HG03520 (cell line): ENCODE measurements at regions not wholly inside any gene's neighbourhood (a gene's known extent, or its start where the extent isn't known, plus 50 kb on each side); places are given as distances from the start of the nearest gene placed in this dataset.

ENCODE experiments used
- ATAC-seq: cut with Tn5 transposase; IDR thresholded peaks from one replicate; pipeline ENCODE4 v1.9.1; 2021; ENCODE audit warnings: mild to moderate bottlenecking, moderate library complexity; ENCODE audit not compliant: unreplicated experiment

GRCh38 chr5:145222622-145223021 is 612.5 kb downstream of the PRELID2 start:
- ATAC-seq = no peak

GRCh38 chr5:145221416-145221815 is 613.7 kb downstream of the PRELID2 start:
- no peak for ATAC-seq

- no peak for ATAC-seq
These were observed 614.7 kb downstream of the PRELID2 start for GRCh38 chr5:145220481-145220880.

DNA sequence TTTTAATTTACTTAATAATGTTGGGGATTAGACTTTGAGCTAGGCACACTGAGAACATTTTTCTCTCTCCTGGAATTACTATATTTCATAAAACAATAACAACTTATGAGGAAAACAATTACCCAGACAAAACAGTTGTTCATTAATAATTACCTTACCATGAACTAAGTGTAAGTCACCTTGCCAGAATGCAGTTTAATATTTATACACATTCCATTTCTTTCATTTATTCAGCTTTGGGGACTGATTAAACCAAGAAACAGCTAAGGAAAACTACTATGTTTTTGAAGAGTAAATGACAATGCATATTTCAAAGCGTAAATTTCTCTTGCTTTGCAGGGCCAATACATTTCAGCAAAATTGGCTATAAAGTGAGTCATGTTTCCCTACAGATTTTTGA is 616.2 kb downstream of the PRELID2 start:
- ATAC-seq = no peak

DNA sequence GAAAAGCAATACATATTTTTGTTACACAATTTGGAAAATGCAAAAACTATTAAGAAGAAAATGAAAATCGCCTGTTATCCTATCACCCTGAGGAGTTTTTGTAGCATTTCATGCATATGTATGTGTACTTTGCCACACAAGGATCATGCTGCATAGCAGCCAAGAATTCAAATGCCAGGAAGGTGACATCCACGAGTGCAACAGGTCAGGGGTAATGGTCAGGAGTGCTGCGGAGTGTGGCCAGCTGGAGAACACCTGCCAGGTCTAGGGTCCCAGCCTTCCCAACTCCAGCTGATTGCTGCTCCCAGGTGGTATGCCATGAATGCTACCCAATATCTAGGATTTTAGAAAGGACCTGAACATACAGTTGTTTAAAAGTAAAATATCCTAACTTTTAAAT is 617.1 kb downstream of the PRELID2 start:
- ATAC-seq = no peak

- no peak for ATAC-seq
These were observed 625.1 kb downstream of the PRELID2 start for GRCh38 chr5:145210020-145210419.

- ATAC-seq = no peak
These were observed 629.6 kb downstream of the PRELID2 start for GRCh38 chr5:145205546-145205945.

- no peak for ATAC-seq
These were observed 630.4 kb downstream of the PRELID2 start for GRCh38 chr5:145204743-145205142.

GRCh38 chr5:145203193-145203592 is 631.9 kb downstream of the PRELID2 start:
- ATAC-seq = no peak

GRCh38 chr5:145198525-145199260 is 636.4 kb downstream of the PRELID2 start:
- ATAC-seq = no peak

GRCh38 chr5:145189746-145190145 is 645.4 kb downstream of the PRELID2 start:
- ATAC-seq = no peak

DNA sequence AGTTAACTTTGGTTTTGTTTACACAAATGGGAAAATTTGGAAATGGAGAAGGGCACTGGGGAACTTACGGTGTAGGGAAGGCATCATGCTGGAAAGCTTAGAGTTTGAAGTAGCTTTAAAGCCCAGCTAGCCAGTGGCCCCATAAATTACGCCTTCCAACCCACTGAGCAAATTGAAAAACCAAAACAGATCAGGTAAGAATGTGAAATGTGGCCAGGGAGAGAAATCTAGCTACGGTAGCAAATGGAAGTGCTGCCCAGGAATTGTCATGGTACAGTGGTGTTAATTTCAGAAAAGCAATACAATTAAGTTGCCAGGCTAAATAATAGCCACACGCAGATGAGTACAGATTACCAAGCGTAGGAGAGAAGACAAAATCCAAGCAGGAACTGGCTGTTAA is 654.8 kb downstream of the PRELID2 start:
- ATAC-seq = no peak

DNA sequence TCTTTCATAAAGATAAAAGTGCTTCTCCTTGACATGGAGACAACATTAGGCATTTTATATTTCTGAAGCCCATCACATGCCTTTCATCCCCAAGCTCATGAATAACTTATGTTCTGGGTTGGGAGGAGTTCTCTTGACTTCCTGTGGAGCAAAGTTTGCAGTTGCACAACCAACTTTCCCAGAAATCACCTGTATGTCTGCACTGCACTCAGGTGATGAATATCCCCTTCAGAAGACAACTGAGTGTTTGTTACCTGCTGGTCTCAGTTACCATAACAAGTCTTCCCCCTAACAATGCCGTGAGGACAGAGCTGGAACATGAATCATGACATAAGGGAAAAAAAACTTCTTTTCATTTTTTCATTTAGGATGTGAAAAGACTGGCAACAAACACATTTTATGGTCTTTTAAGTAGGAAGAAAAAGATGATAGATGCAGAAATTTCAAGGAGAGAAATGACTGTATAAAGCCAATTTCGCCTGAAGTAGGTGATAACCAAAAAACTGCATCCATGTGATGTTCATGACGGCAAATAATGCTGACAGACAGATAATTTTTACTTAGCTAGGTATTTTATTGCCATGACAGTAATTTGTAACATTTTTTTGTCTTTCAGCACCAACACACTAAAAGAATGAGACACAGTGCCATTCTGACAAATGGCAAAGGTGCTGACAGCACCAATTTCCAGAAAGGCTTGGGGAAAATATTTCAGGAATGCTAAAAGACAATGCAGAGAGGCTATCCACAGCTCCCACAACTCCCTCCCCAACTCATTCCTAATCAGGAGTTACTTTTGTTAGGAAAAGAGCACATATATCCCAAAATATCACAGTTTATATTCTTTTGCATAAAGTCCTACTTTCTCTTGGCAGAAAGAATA is 656.3 kb downstream of the PRELID2 start:
- ATAC-seq = no peak

- ATAC-seq = no peak
These were observed 659.1 kb downstream of the PRELID2 start for GRCh38 chr5:145176041-145176440.

GRCh38 chr5:145166110-145166509 is 669.0 kb downstream of the PRELID2 start:
- ATAC-seq = no peak

DNA sequence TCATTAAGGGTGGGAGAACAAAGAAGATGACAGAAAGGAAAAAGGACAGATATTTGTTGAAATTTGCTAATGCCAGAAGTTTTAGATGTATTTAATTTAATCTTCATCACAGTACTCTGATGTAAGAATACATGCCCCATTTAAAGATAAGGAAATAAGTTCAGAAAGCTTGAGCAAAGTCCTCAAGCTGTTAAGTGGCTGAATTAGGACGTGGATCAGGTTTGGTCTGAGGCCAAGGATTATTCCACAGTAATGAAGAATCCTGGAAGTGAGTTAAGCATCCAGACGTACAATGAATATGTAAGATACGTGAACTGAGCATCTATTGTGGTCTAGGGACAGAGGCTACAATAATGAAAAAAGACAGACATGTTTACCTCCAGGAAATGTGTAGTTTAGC is 671.3 kb downstream of the PRELID2 start:
- no peak for ATAC-seq

DNA sequence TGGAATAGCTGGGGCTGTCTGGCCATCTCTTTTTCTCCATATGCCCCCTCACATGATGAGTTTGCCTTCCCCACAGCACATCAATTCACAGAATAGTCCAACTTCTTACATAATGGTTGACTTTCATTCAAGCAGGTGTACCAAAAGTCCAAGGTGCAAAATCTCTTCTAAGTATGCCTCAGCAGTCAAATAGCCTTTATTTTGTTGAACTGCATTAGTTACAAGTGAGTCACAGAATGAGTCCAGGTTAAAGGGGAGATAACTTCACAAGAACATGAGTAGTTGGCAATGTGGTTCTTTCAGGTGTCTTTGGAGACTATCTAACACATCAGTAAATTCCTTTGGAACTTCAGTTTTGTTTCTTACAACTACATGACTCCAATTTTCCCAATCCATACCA is 672.5 kb downstream of the PRELID2 start:
- no peak for ATAC-seq

- no peak for ATAC-seq
These were observed 673.8 kb downstream of the PRELID2 start for GRCh38 chr5:145161391-145161790.

- ATAC-seq = no peak
These were observed 674.5 kb downstream of the PRELID2 start for GRCh38 chr5:145160679-145161078.

GRCh38 chr5:145158730-145159129 is 676.4 kb downstream of the PRELID2 start:
- ATAC-seq = no peak

DNA sequence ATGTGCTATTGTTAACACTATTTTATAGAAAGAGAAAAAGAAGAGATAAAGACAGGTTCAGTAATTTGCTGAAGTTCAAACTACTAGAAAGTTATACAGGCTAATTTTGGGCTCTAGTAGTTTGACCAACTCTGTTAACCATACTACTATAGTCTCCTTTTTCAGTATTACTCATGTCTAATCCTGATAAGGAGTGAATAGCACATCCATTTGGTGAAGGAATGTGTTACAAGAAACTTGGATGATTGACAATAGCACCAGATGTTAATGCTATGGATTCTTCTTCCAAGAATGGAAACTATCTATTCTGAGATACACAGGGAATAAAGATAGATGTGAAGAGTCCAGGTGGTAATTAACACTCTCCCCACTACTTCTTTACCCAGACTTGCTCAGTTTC is 677.3 kb downstream of the PRELID2 start:
- ATAC-seq = no peak

DNA sequence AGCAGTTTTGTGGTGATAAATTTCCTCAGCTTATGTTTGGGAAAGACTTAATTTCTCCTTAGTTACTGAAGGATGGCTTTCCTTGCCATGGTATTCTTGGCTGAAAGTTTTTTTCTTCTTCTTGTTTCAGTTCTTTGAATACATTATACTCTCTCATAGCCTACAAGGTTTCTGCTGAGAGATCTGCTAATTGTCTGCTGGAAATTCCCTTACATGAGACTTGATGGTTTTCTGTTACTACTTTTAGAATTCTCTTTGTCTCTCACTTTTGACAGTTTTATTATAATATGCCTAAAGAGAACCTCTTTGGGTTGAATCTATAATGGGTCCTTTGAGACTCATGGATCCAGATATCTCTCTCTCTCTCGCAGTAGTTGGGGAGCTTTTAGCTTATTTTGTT is 693.6 kb downstream of the PRELID2 start:
- no peak for ATAC-seq
